ENCODE measurements at regions not wholly inside any gene's neighbourhood (a gene's known extent, or its start where the extent isn't known, plus 50 kb on each side); places are given as distances from the start of the nearest gene placed in this dataset.
"Not testable (repeated sequence)": the region's sequence is repeated elsewhere in the genome, so short reads cannot be mapped to it uniquely, and the experiment has no call there.

GRCh38 chr7:49099587-49100326 lies 175.4 kb downstream of the CDC14C start:
- ATAC-seq (ENCODE audit: low read depth): no peak
- H3K27ac ChIP-seq (ENCODE audit: insufficient read depth, low read length): no peak overlapping the region
- H3K14ac ChIP-seq (replicated peaks; ENCODE audit: low read depth, low read length): no peak overlapping the region
- H3K9me1 ChIP-seq (ENCODE audit: insufficient read depth, low read length): no peaks in the 10 kb centered on the region
- H3K79me1 ChIP-seq (ENCODE audit: low read depth in 1 of 2, low read length in 2 of 2): no peaks in the 10 kb centered on the region
- POLR2A ChIA-PET (ENCODE audit: unreplicated experiment): no interaction called here
- H4K20me1 ChIP-seq (ENCODE audit: insufficient read depth, low read length): no peaks in the 10 kb centered on the region
- no TSS peak for BruUV-seq (replicated peaks)
- peaks cover 14% of the 10 kb centered on the region for H3K9me3 ChIP-seq (ENCODE audit: control insufficient read depth, insufficient read depth, low read length)
- H3K4me1 ChIP-seq (ENCODE audit: control insufficient read depth, insufficient read depth, low read length): no peaks in the 10 kb centered on the region
- no peaks in the 10 kb centered on the region for H3K36me3 ChIP-seq (ENCODE audit: control insufficient read depth, insufficient read depth, low read length)
- H3K23ac ChIP-seq (ENCODE audit: low read depth, low read length): no peak overlapping the region
- H2AK9ac ChIP-seq (replicated peaks; ENCODE audit: low read depth, low read length, poor library complexity): no peak overlapping the region
- H2BK20ac ChIP-seq (ENCODE audit: low read depth, low read length): no peak overlapping the region
- 100% methylated on average over 1 of the region's 5 CpGs; no CpG with 5 or more reads in 1 of the 2 experiments for WGBS, 2 experiments (ENCODE audit: extremely low coverage in 2 of 2, insufficient read length in 1 of 2)
- H3K9ac ChIP-seq (ENCODE audit: low read depth, low read length): no peak overlapping the region
- no peak overlapping the region for H4K5ac ChIP-seq (ENCODE audit: low read depth, low read length)
- no peak overlapping the region for H2AFZ ChIP-seq (replicated peaks; ENCODE audit: low read length, poor library complexity)
- H3K27me3 ChIP-seq (ENCODE audit: control insufficient read depth, insufficient read depth, low read length): no peaks in the 10 kb centered on the region
- in situ Hi-C loops (cut with MboI; ENCODE audit: low sequenced_read_pairs) (no loop called here), intact Hi-C loops (cut with micrococcal nuclease) (no loop called here), dilution Hi-C loops (cut with HindIII; ENCODE audit: low sequenced_read_pairs, unreplicated experiment) (no loop called here)
- no peak overlapping the region for H3K4ac ChIP-seq (ENCODE audit: low read depth, low read length)
- no peak overlapping the region for H3K4me3 ChIP-seq (ENCODE audit: insufficient read depth, low read depth, low read length)
- CTCF ChIA-PET: no interaction called here
- no peak overlapping the region for H2BK120ac ChIP-seq (ENCODE audit: low read depth, low read length)
- no peak overlapping the region for H2BK15ac ChIP-seq (ENCODE audit: low read depth, low read length)
- no peak overlapping the region for H4K8ac ChIP-seq (ENCODE audit: low read depth in 2 of 2, low read length in 2 of 2)
- no peak overlapping the region for H4K91ac ChIP-seq (ENCODE audit: insufficient read depth, low read depth, low read length)
- no peak overlapping the region for H3K18ac ChIP-seq (ENCODE audit: low read depth, low read length)
- no peak overlapping the region for H2BK5ac ChIP-seq (ENCODE audit: low read depth, low read length, poor library complexity, severe bottlenecking)
- no peak overlapping the region for H2AK5ac ChIP-seq (ENCODE audit: low read depth, low read length)
- no peak overlapping the region for H3K4me2 ChIP-seq (ENCODE audit: low read depth, low read length)
- no peak for TF ChIP-seq NFE2L2 (IDR thresholded peaks at IDR 0.05; ENCODE audit: low read depth, low read length)
- no peak for TF ChIP-seq POLR2A (IDR thresholded peaks at IDR 0.05; ENCODE audit: low read depth, low read length)
- TF ChIP-seq FOS (IDR thresholded peaks at IDR 0.05; ENCODE audit: low read depth, low read length): no peak
- no peak for TF ChIP-seq CEBPB (IDR thresholded peaks at IDR 0.05; ENCODE audit: low read depth, low read length)
- TF ChIP-seq MAFK (IDR thresholded peaks at IDR 0.05; ENCODE audit: low read depth, low read length): no peak
- no peak for DNase-seq
- no peak overlapping the region for H3K56ac ChIP-seq (ENCODE audit: extremely low read depth, insufficient read depth, low read length)

GRCh38 chr7:49100908-49101740 lies 176.8 kb downstream of the CDC14C start:
- H2BK5ac ChIP-seq (ENCODE audit: low read depth, low read length, poor library complexity, severe bottlenecking); ATAC-seq (ENCODE audit: low read depth); H3K79me1 ChIP-seq (ENCODE audit: low read depth in 1 of 2, low read length in 2 of 2); dilution Hi-C loops (cut with HindIII; ENCODE audit: low sequenced_read_pairs, unreplicated experiment); H3K4me2 ChIP-seq (ENCODE audit: low read depth, low read length); H2BK120ac ChIP-seq (ENCODE audit: low read depth, low read length); H2BK15ac ChIP-seq (ENCODE audit: low read depth, low read length); in situ Hi-C loops (cut with MboI; ENCODE audit: low sequenced_read_pairs); CTCF ChIA-PET; BruUV-seq (replicated peaks); H3K4ac ChIP-seq (ENCODE audit: low read depth, low read length); H3K14ac ChIP-seq (replicated peaks; ENCODE audit: low read depth, low read length); intact Hi-C loops (cut with micrococcal nuclease); H3K4me3 ChIP-seq (ENCODE audit: insufficient read depth, low read depth, low read length); H4K91ac ChIP-seq (ENCODE audit: insufficient read depth, low read depth, low read length); H3K27ac ChIP-seq (ENCODE audit: insufficient read depth, low read length); H3K18ac ChIP-seq (ENCODE audit: low read depth, low read length); H3K23ac ChIP-seq (ENCODE audit: low read depth, low read length); H3K27me3 ChIP-seq (ENCODE audit: control insufficient read depth, insufficient read depth, low read length); POLR2A ChIA-PET (ENCODE audit: unreplicated experiment); H4K5ac ChIP-seq (ENCODE audit: low read depth, low read length); H3K9me1 ChIP-seq (ENCODE audit: insufficient read depth, low read length); H2AK9ac ChIP-seq (replicated peaks; ENCODE audit: low read depth, low read length, poor library complexity); H4K8ac ChIP-seq (ENCODE audit: low read depth in 2 of 2, low read length in 2 of 2); H3K56ac ChIP-seq (ENCODE audit: extremely low read depth, insufficient read depth, low read length); H2AFZ ChIP-seq (replicated peaks; ENCODE audit: low read length, poor library complexity); H3K36me3 ChIP-seq (ENCODE audit: control insufficient read depth, insufficient read depth, low read length); H2BK20ac ChIP-seq (ENCODE audit: low read depth, low read length); H3K9ac ChIP-seq (ENCODE audit: low read depth, low read length); H4K20me1 ChIP-seq (ENCODE audit: insufficient read depth, low read length); H2AK5ac ChIP-seq (ENCODE audit: low read depth, low read length); H3K4me1 ChIP-seq (ENCODE audit: control insufficient read depth, insufficient read depth, low read length); DNase-seq: not testable (repeated sequence)
- 0% methylated on average over 1 of the region's 8 CpGs; no CpG with 5 or more reads in 1 of the 2 experiments for WGBS, 2 experiments (ENCODE audit: extremely low coverage in 2 of 2, insufficient read length in 1 of 2)
- H3K9me3 ChIP-seq (ENCODE audit: control insufficient read depth, insufficient read depth, low read length): peaks cover 11% of the 10 kb centered on the region

All from IMR-90 (cell line).